Astrocyte of the cerebellum (primary cell): ENCODE measurements at regions not wholly inside any gene's neighbourhood (a gene's known extent, or its start where the extent isn't known, plus 50 kb on each side); places are given as distances from the start of the nearest gene placed in this dataset.
A peak's percentile ranks its signal among the peaks of the same experiment; 100 is the strongest.

Experiments
- DNase-seq: peaks from one replicate; pipeline ENCODE4 v3.0.0-alpha.2; 2011; ENCODE audit warnings: low read depth
- H3K4me3 ChIP-seq: 2 replicates; pipeline ENCODE4 v1.5.1; 2011; ENCODE audit warnings: mild to moderate bottlenecking, low read depth, low read length, moderate library complexity
- CTCF ChIP-seq: IDR thresholded peaks from 2 replicates; pipeline ENCODE4 v1.5.1; 2012; ENCODE audit warnings: low read length, low read depth, moderate library complexity, mild to moderate bottlenecking; ENCODE audit errors: missing control alignments
- in situ Hi-C: cut with HindIII; loops from 2 replicates; pipeline ENCODE4 v1.10.0; 2017; ENCODE audit warnings: low sequenced_read_pairs

GRCh38 chr13:84646957-84647356 lies 764.7 kb upstream of the SLITRK1 start:
- TF ChIP-seq CTCF: no peak
- H3K4me3 ChIP-seq: no peak overlapping the region
- no peak for DNase-seq
- in situ Hi-C loops: no loop called here

- TF ChIP-seq CTCF: no peak
- DNase-seq: no peak
- H3K4me3 ChIP-seq: no peak overlapping the region
- in situ Hi-C loops: no loop called here
Measured at GRCh38 chr13:84645196-84646012, 763.1 kb upstream of the SLITRK1 start.

- peak; percentile 39 for DNase-seq
Measured at GRCh38 chr13:84641491-84641890, 759.2 kb upstream of the SLITRK1 start.

DNA sequence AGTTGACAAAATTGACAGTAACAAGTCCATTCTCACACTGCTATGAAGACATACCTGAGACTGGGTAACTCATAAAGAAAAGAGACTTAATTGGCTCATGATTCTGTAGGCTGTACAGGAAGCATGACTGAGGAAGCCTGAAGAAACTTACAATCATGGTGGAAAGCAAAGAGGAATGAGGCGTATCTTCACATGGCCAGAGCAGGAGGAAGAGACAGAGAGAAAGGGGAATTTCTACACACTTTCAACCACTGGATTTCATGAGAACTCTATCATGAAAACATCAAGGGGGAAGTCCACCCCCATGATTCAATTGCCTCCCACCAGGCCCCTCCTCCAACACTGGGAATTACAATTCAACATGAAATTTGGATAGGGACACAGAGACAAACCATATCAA lies 758.4 kb upstream of the SLITRK1 start:
- in situ Hi-C loops: no loop called here
- no peak overlapping the region for H3K4me3 ChIP-seq
- no peak for DNase-seq
- no peak for TF ChIP-seq CTCF

More at GRCh38 chr13:84641491-84641890, 759.2 kb upstream of the SLITRK1 start:
- no peak overlapping the region for H3K4me3 ChIP-seq
- in situ Hi-C loops: no loop called here
- TF ChIP-seq CTCF: no peak

DNA sequence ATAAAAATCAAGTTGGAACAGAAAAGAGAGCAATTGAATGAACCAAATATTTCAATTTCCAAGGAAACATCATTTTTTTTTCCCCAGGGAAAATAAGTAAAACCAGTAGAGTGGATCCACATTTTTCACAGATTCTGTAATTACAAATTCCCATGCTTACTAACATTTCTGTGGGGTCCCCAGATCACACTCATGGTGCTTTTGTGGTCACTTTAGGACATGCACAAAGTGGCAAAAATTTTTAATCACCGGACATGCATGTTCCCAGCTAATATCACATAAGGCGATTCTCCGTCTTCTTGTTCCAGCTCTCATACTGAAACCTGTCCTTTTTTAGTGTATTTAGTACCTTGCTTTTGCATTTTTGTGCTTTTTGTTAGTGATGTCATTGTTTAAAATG lies 748.2 kb upstream of the SLITRK1 start:
- TF ChIP-seq CTCF: no peak
- DNase-seq: no peak
- H3K4me3 ChIP-seq: no peak overlapping the region
- in situ Hi-C loops: no loop called here

DNA sequence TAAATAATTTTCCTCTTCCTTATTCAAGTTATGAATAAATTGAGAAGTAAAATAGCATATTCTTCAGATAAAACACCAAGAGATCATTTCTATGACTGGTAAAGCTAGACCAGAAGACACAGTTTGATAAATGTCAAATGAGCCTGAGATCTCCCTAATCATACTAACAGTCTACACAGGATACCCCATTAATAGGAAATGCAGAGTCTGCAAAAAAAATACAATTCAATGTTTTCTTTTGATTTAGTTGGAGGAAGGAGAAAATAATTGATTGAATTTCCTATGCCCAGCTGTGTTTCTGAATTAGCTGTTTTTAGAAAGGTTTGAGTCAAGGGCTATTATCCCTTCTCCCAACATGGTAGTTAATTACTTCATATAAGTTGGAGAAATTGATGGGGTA lies 734.6 kb upstream of the SLITRK1 start:
- H3K4me3 ChIP-seq: no peak overlapping the region
- no peak for TF ChIP-seq CTCF
- in situ Hi-C loops: no loop called here
- DNase-seq: no peak
